Keratinocyte (primary cell): ENCODE measurements at regions not wholly inside any gene's neighbourhood (a gene's known extent, or its start where the extent isn't known, plus 50 kb on each side); places are given as distances from the start of the nearest gene placed in this dataset.

ENCODE experiments used
- DNase-seq: peaks from one replicate; pipeline ENCODE4 v3.0.0-alpha.2; 2011; ENCODE audit warnings: low read depth, missing footprints, low spot score
- FAIRE-seq: peaks from 2 replicates; lab custom pipeline; 2011; peaks lifted over from hg19 to GRCh38; lab: Jason Lieb, UNC
- H2AFZ ChIP-seq: 2 replicates; pipeline ENCODE4 v1.6.0; 2012; ENCODE audit warnings: low read length, control low read depth, inconsistent platforms; ENCODE audit not compliant: control insufficient read depth
- H3K27ac ChIP-seq: 2 replicates; pipeline ENCODE4 v1.5.1; 2011; ENCODE audit warnings: low read length; ENCODE audit not compliant: control insufficient read depth, insufficient read depth
- H3K27me3 ChIP-seq: 3 replicates; pipeline ENCODE4 v1.6.0; 2011; ENCODE audit warnings: low read length; ENCODE audit not compliant: control insufficient read depth, insufficient read depth; ENCODE audit errors: extremely low read depth
- H3K36me3 ChIP-seq, 2 experiments: 2 replicates in 1 of 2; 3 replicates in 1 of 2; pipeline ENCODE4 v1.5.1; 2011; ENCODE audit warnings: low read length in 2 of 2, mild to moderate bottlenecking in 1 of 2; ENCODE audit not compliant: control insufficient read depth in 2 of 2, insufficient read depth in 2 of 2; ENCODE audit errors: extremely low read depth in 1 of 2
- H3K4me1 ChIP-seq: 3 replicates; pipeline ENCODE4 v1.5.1; 2011; ENCODE audit warnings: low read length; ENCODE audit not compliant: control insufficient read depth, insufficient read depth; ENCODE audit errors: extremely low read depth
- H3K4me2 ChIP-seq: 3 replicates; pipeline ENCODE4 v1.6.0; 2011; ENCODE audit warnings: low read depth, low read length; ENCODE audit not compliant: control insufficient read depth, insufficient read depth; ENCODE audit errors: extremely low read depth
- H3K4me3 ChIP-seq, 3 experiments: fragments of 200-600 bp in 1 of 3; sonication (generic) in 1 of 3; 2 replicates in 2 of 3; 3 replicates in 1 of 3; pipeline ENCODE4 v1.5.1; 2011 to 2016; ENCODE audit warnings: low read length in 3 of 3, mild to moderate bottlenecking in 3 of 3, control low read depth in 2 of 3, inconsistent platforms in 1 of 3, low read depth in 1 of 3, mixed read lengths in 1 of 3, mixed run types in 1 of 3, moderate library complexity in 1 of 3; ENCODE audit not compliant: control insufficient read depth in 2 of 3, insufficient read depth in 2 of 3; ENCODE audit errors: extremely low read depth in 1 of 3
- H3K79me2 ChIP-seq: 2 replicates; pipeline ENCODE4 v1.6.0; 2012; ENCODE audit warnings: low read length; ENCODE audit not compliant: control insufficient read depth, insufficient read depth
- H3K9ac ChIP-seq: 3 replicates; pipeline ENCODE4 v1.6.0; 2011; ENCODE audit warnings: low read length; ENCODE audit not compliant: control insufficient read depth, insufficient read depth; ENCODE audit errors: extremely low read depth
- H3K9me1 ChIP-seq: 3 replicates; pipeline ENCODE4 v1.6.0; 2011; ENCODE audit warnings: low read length; ENCODE audit not compliant: control insufficient read depth, insufficient read depth; ENCODE audit errors: extremely low read depth
- H3K9me3 ChIP-seq: 2 replicates; pipeline ENCODE4 v1.5.1; 2012; ENCODE audit warnings: low read depth, low read length; ENCODE audit not compliant: control insufficient read depth
- H4K20me1 ChIP-seq: 3 replicates; pipeline ENCODE4 v1.6.0; 2011; ENCODE audit warnings: low read length; ENCODE audit not compliant: control insufficient read depth, insufficient read depth; ENCODE audit errors: extremely low read depth
- EZH2 ChIP-seq: IDR thresholded peaks from one replicate; pipeline ENCODE4 v1.6.1; 2012; ENCODE audit warnings: inconsistent platforms, mild to moderate bottlenecking, low read length, moderate library complexity
- dilution Hi-C: fragments of 300-500 bp; cut with MboI; formaldehyde crosslinking; loops from one replicate; pipeline ENCODE4 v1.7.0; 2020; ENCODE audit warnings: low sequenced_read_pairs; ENCODE audit not compliant: extremely low pct_ligation_motif_present
- TF ChIP-seq, protein P1 (sequence below), 3 experiments: IDR thresholded peaks in 1 of 3; conservative IDR thresholded peaks in 1 of 3; optimal IDR thresholded peaks in 1 of 3; 2 replicates in 2 of 3; 3 replicates in 1 of 3; pipeline versions ENCODE3 to v1.5.1; 2011; ENCODE audit warnings: low read length in 3 of 3, mild to moderate bottlenecking in 3 of 3, moderate library complexity in 2 of 3, control low read depth in 1 of 3, inconsistent platforms in 1 of 3; ENCODE audit not compliant: insufficient read depth in 2 of 3; ENCODE audit errors: extremely low read depth in 1 of 3

GRCh38 chr21:20814090-20814489 is 184.1 kb upstream of the NCAM2 start:
- Histone ChIP-seq H3K9me3 (no peaks in the 10 kb centered on the region), H3K9ac (no peak overlapping the region), H2AFZ (no peak overlapping the region), H3K36me3 (no peaks in the 10 kb centered on the region), H3K4me2 (no peak overlapping the region), H3K9me1 (no peaks in the 10 kb centered on the region), H3K4me3 (no peak overlapping the region), H3K79me2 (no peaks in the 10 kb centered on the region), H4K20me1 (no peaks in the 10 kb centered on the region), H3K4me1 (no peaks in the 10 kb centered on the region), H3K27me3 (no peaks in the 10 kb centered on the region), H3K27ac (no peak overlapping the region)
- no peak for TF ChIP-seq EZH2
- TF ChIP-seq, protein P1, sequence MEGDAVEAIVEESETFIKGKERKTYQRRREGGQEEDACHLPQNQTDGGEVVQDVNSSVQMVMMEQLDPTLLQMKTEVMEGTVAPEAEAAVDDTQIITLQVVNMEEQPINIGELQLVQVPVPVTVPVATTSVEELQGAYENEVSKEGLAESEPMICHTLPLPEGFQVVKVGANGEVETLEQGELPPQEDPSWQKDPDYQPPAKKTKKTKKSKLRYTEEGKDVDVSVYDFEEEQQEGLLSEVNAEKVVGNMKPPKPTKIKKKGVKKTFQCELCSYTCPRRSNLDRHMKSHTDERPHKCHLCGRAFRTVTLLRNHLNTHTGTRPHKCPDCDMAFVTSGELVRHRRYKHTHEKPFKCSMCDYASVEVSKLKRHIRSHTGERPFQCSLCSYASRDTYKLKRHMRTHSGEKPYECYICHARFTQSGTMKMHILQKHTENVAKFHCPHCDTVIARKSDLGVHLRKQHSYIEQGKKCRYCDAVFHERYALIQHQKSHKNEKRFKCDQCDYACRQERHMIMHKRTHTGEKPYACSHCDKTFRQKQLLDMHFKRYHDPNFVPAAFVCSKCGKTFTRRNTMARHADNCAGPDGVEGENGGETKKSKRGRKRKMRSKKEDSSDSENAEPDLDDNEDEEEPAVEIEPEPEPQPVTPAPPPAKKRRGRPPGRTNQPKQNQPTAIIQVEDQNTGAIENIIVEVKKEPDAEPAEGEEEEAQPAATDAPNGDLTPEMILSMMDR (optimal IDR thresholded peaks at IDR 0.05 in 1 of 3, IDR thresholded peaks at IDR 0.05 in 1 of 3, conservative IDR thresholded peaks at IDR 0.05 in 1 of 3; ENCODE audit: extremely low read depth in 1 of 3, insufficient read depth in 2 of 3, low read length in 3 of 3), result no peak
- FAIRE-seq, result no peak
- dilution Hi-C loops, result no loop called here
- DNase-seq, result no peak

DNA sequence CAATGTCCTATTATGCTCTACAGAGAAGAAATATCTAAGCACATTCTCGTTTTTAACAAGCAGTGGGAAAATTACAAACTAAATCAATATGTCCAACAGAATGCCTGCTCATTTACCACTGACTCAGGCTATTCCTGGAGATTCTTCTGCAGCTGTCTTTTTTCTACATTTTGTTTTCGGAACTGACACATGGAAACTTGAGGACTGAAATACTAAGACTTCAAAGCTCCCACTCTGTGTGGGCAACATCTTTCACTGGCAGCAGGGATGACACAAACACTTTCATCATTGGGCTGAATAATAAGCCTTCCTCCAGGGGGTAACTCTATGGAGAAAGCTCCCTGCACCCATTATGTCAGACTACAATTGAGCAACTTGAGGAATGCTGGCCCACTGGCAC is 175.5 kb upstream of the NCAM2 start:
- no peak overlapping the region for H3K4me2 ChIP-seq
- dilution Hi-C loops, result no loop called here
- H3K9ac ChIP-seq, result no peak overlapping the region
- no peaks in the 10 kb centered on the region for H3K9me1 ChIP-seq
- FAIRE-seq (no peak), DNase-seq (no peak)
- H3K79me2 ChIP-seq, result no peaks in the 10 kb centered on the region
- TF ChIP-seq EZH2, result no peak
- TF ChIP-seq, protein P1 (optimal IDR thresholded peaks at IDR 0.05 in 1 of 3, IDR thresholded peaks at IDR 0.05 in 1 of 3, conservative IDR thresholded peaks at IDR 0.05 in 1 of 3; ENCODE audit: extremely low read depth in 1 of 3, insufficient read depth in 2 of 3, low read length in 3 of 3), result no peak
- H3K27ac ChIP-seq, result no peak overlapping the region
- H3K36me3 ChIP-seq, result no peaks in the 10 kb centered on the region
- no peaks in the 10 kb centered on the region for H3K27me3 ChIP-seq
- H4K20me1 ChIP-seq, result no peaks in the 10 kb centered on the region
- H3K4me3 ChIP-seq, result no peak overlapping the region
- peaks cover 2% of the 10 kb centered on the region for H3K9me3 ChIP-seq
- no peak overlapping the region for H2AFZ ChIP-seq
- no peaks in the 10 kb centered on the region for H3K4me1 ChIP-seq
